ENCODE measurements at regions not wholly inside any gene's neighbourhood (a gene's known extent, or its start where the extent isn't known, plus 50 kb on each side); places are given as distances from the start of the nearest gene placed in this dataset.
"Not testable (repeated sequence)": the region's sequence is repeated elsewhere in the genome, so short reads cannot be mapped to it uniquely, and the experiment has no call there.

DNA sequence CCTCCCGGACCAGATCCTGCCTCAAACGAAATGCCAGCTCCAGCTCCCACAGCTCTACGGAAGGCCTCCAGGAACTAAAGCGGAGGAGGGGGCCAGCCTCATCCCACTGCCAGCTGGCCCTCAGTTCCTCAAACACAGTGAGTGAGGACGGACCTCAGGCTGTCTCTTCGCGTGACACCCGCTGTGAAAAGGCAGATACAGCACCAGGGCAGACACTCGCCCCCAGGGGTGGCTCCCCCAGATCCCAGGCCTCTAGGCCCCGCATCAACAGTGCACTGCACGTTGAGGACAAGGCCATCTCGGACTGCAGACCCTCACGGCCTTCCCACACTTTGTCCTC lies 149.9 kb upstream of the C1QTNF3 start:
- not testable (repeated sequence) for TF ChIP-seq YY1 (IDR thresholded peaks at IDR 0.05; ENCODE audit: insufficient read depth, insufficient read length); ZNF274 (IDR thresholded peaks at IDR 0.05; ENCODE audit: low read depth, low read length)

Data from NT2/D1 (cell line).